PFSK-1 (cell line): ENCODE measurements at regions not wholly inside any gene's neighbourhood (a gene's known extent, or its start where the extent isn't known, plus 50 kb on each side); places are given as distances from the start of the nearest gene placed in this dataset.

Source experiments
- FOXP2 ChIP-seq: optimal IDR thresholded peaks from 2 replicates; pipeline ENCODE3; 2011; ENCODE audit warnings: borderline replicate concordance, control low read depth, inconsistent platforms; ENCODE audit not compliant: insufficient read depth; ENCODE audit errors: extremely low read length, extremely low read depth
- POLR2AphosphoS5 ChIP-seq: IDR thresholded peaks from 2 replicates; pipeline ENCODE4 v1.6.1; 2012; ENCODE audit warnings: low read depth, mild to moderate bottlenecking, control low read depth, low read length, moderate library complexity
- REST ChIP-seq, 2 experiments: IDR thresholded peaks; 2 replicates each; pipeline versions ENCODE4 v1.6.1 to v1.8.0; 2011 to 2012; ENCODE audit warnings: low read depth in 2 of 2, low read length in 2 of 2, control low read depth in 1 of 2, inconsistent platforms in 1 of 2, mild to moderate bottlenecking in 1 of 2, moderate library complexity in 1 of 2; ENCODE audit not compliant: insufficient read depth in 1 of 2
- SIN3A ChIP-seq: IDR thresholded peaks from 2 replicates; pipeline ENCODE4 v1.6.1; 2012; ENCODE audit warnings: mild to moderate bottlenecking, low read length, moderate library complexity, borderline replicate concordance; ENCODE audit not compliant: insufficient read depth
- TAF1 ChIP-seq: IDR thresholded peaks from 2 replicates; pipeline ENCODE4 v1.6.1; 2012; ENCODE audit warnings: low read length, control low read depth, borderline replicate concordance; ENCODE audit not compliant: insufficient read depth

GRCh38 chr2:133787651-133788050, 219.4 kb upstream of the NCKAP5 start:
- no peak for TF ChIP-seq FOXP2
- no peak for TF ChIP-seq SIN3A
- no peak for TF ChIP-seq REST (IDR thresholded peaks at IDR 0.05; ENCODE audit: insufficient read depth in 1 of 2, low read depth in 2 of 2, low read length in 2 of 2)
- no peak for TF ChIP-seq POLR2AphosphoS5
- TF ChIP-seq TAF1 = no peak

DNA sequence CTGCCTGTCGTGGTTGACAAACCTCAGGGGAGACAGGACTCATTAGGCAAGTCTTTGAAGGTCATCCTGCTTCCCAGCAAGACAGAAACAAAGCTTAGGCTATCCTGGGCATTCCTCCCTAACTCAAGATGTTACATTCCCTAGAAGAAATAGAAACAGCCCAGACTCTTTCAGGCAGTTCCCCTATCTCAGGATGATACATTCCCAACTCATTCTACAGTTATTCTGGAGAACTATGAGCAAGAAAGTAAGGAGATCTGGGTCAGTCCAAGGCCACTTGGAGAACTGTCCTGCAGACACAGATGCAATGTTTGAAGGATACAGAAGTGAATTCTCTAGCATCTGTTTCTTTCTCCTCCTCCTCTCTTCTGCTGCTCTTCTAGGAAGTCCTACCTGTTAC, 220.1 kb upstream of the NCKAP5 start:
- TF ChIP-seq REST (IDR thresholded peaks at IDR 0.05; ENCODE audit: insufficient read depth in 1 of 2, low read depth in 2 of 2, low read length in 2 of 2) (no peak), POLR2AphosphoS5 (no peak), TAF1 (no peak), SIN3A (no peak), FOXP2 (no peak)

DNA sequence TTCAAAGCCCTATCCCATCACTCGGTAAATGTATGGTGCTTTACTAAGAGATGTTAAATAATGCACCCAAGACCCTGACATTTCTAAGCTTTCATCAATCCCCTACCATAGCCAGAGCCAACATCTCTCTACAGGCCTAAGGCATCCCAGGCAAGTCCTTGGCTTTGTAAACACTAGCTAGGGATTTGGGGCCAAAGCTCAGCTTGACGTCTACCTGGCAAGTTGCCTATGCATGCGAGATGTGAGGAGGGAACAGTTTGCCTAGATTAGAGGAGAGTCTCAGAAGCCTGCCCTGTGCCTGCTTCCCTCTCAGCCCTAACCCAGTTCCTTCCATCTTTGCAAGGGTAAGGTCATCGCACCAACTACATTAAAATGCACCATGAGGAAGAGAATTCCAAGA, 221.5 kb upstream of the NCKAP5 start:
- TF ChIP-seq TAF1 = no peak
- no peak for TF ChIP-seq POLR2AphosphoS5
- TF ChIP-seq FOXP2 = no peak
- no peak for TF ChIP-seq SIN3A
- no peak for TF ChIP-seq REST (IDR thresholded peaks at IDR 0.05; ENCODE audit: insufficient read depth in 1 of 2, low read depth in 2 of 2, low read length in 2 of 2)

DNA sequence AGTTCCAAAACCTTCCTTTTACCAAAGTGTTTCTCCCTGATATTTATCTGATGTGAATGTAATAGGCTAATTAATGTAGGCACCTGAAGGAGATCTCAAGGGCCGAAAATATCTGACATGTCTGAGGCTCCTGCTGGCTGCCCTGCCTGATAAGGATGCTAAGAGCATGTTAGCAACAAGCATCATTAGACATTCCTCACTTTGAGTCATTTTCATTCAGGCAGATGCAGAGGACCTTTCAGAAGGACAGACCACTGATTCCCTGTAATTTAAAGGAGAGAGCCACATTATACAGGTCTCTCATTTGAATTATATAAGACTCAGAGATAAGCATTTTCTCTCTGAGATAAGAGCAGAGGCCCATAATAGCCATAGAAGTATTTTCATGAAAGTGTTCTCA, 222.4 kb upstream of the NCKAP5 start:
- no peak for TF ChIP-seq REST (IDR thresholded peaks at IDR 0.05; ENCODE audit: insufficient read depth in 1 of 2, low read depth in 2 of 2, low read length in 2 of 2)
- no peak for TF ChIP-seq TAF1
- TF ChIP-seq FOXP2 = no peak
- no peak for TF ChIP-seq POLR2AphosphoS5
- TF ChIP-seq SIN3A = no peak

- no peak for TF ChIP-seq POLR2AphosphoS5
- no peak for TF ChIP-seq SIN3A
Observed at GRCh38 chr2:133791191-133791590, 222.9 kb upstream of the NCKAP5 start.

DNA sequence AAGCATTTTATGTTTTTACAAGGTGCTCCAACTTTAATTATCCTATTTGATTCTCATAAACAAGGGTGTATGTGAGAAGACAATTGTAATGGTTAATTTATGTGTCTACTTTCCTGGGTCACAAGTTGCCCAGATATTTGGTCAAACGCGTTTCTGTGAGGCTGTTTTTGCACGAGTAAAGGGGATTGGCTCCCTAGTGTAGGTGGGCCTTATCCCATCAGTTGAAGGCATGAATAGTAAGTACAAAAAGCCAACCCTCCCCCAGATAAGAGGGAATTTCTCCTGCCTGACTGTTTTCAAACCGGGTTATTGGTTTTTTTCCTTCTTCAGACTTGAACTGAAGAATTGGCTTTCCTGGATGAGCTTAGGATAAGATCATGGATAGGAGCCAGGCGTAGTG, 224.0 kb upstream of the NCKAP5 start:
- TF ChIP-seq REST (IDR thresholded peaks at IDR 0.05; ENCODE audit: insufficient read depth in 1 of 2, low read depth in 2 of 2, low read length in 2 of 2) (no peak), TAF1 (no peak), POLR2AphosphoS5 (no peak), SIN3A (no peak), FOXP2 (no peak)
